AG09319 (cell line): ENCODE measurements at regions not wholly inside any gene's neighbourhood (a gene's known extent, or its start where the extent isn't known, plus 50 kb on each side); places are given as distances from the start of the nearest gene placed in this dataset.

Experiments
- DNase-seq: peaks from one replicate; pipeline ENCODE4 v3.0.0-alpha.2; 2010; ENCODE audit warnings: low read depth; ENCODE audit errors: extremely low read depth
- CTCF ChIP-seq: IDR thresholded peaks from 2 replicates; pipeline ENCODE4 v1.5.1; 2011; ENCODE audit warnings: low read depth, mild to moderate bottlenecking, inconsistent platforms, low read length, moderate library complexity

GRCh38 chr4:79034544-79034943, 95.3 kb upstream of the PAQR3 start:
- no peak for DNase-seq
- no peak for TF ChIP-seq CTCF

DNA sequence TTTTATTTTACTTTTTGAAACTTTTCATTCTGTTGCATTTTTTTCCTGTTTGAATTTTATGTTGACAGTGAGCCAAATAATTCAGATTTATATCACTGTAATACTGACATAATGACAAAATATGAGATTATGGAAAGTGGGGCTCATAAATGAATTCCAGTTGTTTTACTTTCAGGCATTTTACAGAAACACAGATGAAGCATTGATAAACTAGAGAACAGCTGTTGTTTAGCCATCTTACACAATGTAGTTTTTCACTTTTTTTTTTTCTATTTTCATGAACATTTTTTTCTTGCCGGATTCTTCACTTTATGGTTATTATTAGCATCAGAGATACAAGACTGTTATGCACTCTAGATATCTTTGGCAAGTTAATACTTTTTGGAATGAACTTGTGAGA, 91.7 kb upstream of the PAQR3 start:
- no peak for DNase-seq
- no peak for TF ChIP-seq CTCF

DNA sequence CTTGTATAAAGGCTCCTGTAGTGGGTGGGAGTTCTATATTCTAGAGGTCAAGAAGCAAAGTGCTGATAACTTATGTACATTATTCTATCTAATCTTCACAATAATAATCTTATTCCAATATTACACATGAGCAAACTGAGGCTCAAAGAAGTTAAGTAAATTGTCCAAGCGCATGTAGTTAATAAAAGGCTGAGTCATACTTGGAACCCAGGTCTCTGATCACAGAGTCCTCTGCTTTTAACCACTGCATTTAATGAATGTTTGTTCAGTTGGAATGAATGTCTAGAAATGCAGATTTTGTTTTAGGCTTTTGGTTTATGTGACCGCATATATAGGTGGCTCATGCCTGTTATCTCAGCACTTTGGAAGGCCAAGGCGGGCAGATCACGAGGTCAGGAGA, 88.4 kb upstream of the PAQR3 start:
- no peak for DNase-seq
- no peak for TF ChIP-seq CTCF

DNA sequence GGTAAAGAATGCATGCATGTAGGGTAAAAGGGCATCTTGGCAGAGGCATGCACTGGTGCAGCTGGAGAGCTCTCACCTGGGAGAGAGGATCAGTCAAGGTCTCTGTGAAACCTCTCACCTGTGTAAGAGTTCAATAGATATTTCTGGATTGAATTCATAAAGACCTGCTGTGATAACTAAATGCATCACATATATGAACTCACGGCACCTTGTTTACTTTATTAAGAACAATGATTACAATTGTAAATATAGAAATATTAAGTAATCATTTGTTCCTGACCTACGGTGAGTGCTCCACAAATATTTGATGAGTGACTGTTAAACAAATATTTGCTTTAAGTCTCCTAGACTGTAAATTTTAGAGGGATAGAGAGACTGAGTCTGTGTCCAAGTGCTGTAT, 85.9 kb upstream of the PAQR3 start:
- TF ChIP-seq CTCF = no peak
- DNase-seq = no peak

- no peak for DNase-seq
- no peak for TF ChIP-seq CTCF
These were observed 84.8 kb upstream of the PAQR3 start for GRCh38 chr4:79023799-79024770.

- TF ChIP-seq CTCF = no peak
- DNase-seq = no peak
These were observed 83.3 kb upstream of the PAQR3 start for GRCh38 chr4:79022529-79022928.

GRCh38 chr4:79017481-79017880, 78.2 kb upstream of the PAQR3 start:
- TF ChIP-seq CTCF = no peak
- no peak for DNase-seq
